ENCODE measurements at regions not wholly inside any gene's neighbourhood (a gene's known extent, or its start where the extent isn't known, plus 50 kb on each side); places are given as distances from the start of the nearest gene placed in this dataset.
"Not testable (repeated sequence)": the region's sequence is repeated elsewhere in the genome, so short reads cannot be mapped to it uniquely, and the experiment has no call there.

- DNase-seq, result no peak
These were observed 443.8 kb downstream of the MID1IP1 start for GRCh38 chrX:39245024-39245423.

- DNase-seq, result no peak
These were observed 446.3 kb downstream of the MID1IP1 start for GRCh38 chrX:39247536-39247935.

GRCh38 chrX:39248330-39248729 is 447.1 kb downstream of the MID1IP1 start:
- DNase-seq, result no peak

GRCh38 chrX:39249999-39250398 is 448.7 kb downstream of the MID1IP1 start:
- DNase-seq, result no peak

GRCh38 chrX:39251995-39252394 is 450.7 kb downstream of the MID1IP1 start:
- DNase-seq, result no peak

GRCh38 chrX:39253551-39253950 is 452.3 kb downstream of the MID1IP1 start:
- no peak for DNase-seq

- DNase-seq, result no peak
These were observed 457.1 kb downstream of the MID1IP1 start for GRCh38 chrX:39258331-39258730.

GRCh38 chrX:39260965-39261364 is 459.7 kb downstream of the MID1IP1 start:
- DNase-seq, result no peak

- DNase-seq, result peak; percentile 56
These were observed 460.3 kb downstream of the MID1IP1 start for GRCh38 chrX:39261446-39262147.

- DNase-seq, result no peak
These were observed 461.4 kb downstream of the MID1IP1 start for GRCh38 chrX:39262641-39263040.

GRCh38 chrX:39264023-39264422 is 462.8 kb downstream of the MID1IP1 start:
- DNase-seq, result no peak

- DNase-seq, result no peak
These were observed 465.9 kb downstream of the MID1IP1 start for GRCh38 chrX:39267176-39267575.

- DNase-seq, result no peak
These were observed 466.9 kb downstream of the MID1IP1 start for GRCh38 chrX:39268207-39268606.

GRCh38 chrX:39275500-39276068 is 474.3 kb downstream of the MID1IP1 start:
- no peak for DNase-seq

GRCh38 chrX:39277685-39278390 is 476.6 kb downstream of the MID1IP1 start:
- DNase-seq, result not testable (repeated sequence)

- DNase-seq, result no peak
These were observed 482.0 kb downstream of the MID1IP1 start for GRCh38 chrX:39283239-39283638.

- DNase-seq, result no peak
These were observed 487.3 kb downstream of the MID1IP1 start for GRCh38 chrX:39288592-39288991.

GRCh38 chrX:39289827-39290226 is 488.6 kb downstream of the MID1IP1 start:
- no peak for DNase-seq

- no peak for DNase-seq
These were observed 491.9 kb downstream of the MID1IP1 start for GRCh38 chrX:39293203-39293602.

GRCh38 chrX:39296472-39296871 is 495.2 kb downstream of the MID1IP1 start:
- DNase-seq, result no peak

GRCh38 chrX:39298821-39299220 is 497.6 kb downstream of the MID1IP1 start:
- DNase-seq, result no peak

GRCh38 chrX:39299615-39300014 is 498.4 kb downstream of the MID1IP1 start:
- DNase-seq, result no peak

- peak; percentile 91 for DNase-seq
These were observed 499.8 kb downstream of the MID1IP1 start for GRCh38 chrX:39301036-39301435.

- no peak for DNase-seq
These were observed 501.6 kb downstream of the MID1IP1 start for GRCh38 chrX:39302838-39303237.
